ENCODE measurements at regions not wholly inside any gene's neighbourhood (a gene's known extent, or its start where the extent isn't known, plus 50 kb on each side); places are given as distances from the start of the nearest gene placed in this dataset.

- peaks cover 28% of the 10 kb centered on the region for H3K4me1 ChIP-seq (ENCODE audit: control insufficient read depth, low read length)
- H4K20me1 ChIP-seq (ENCODE audit: control insufficient read depth, insufficient read depth, low read depth, low read length) = no peaks in the 10 kb centered on the region
- H3F3A ChIP-seq (ENCODE audit: control insufficient read depth, insufficient read depth) = no peaks in the 10 kb centered on the region
- H3K36me3 ChIP-seq (ENCODE audit: control insufficient read depth, low read length) = no peaks in the 10 kb centered on the region
- no peaks in the 10 kb centered on the region for H3K9me2 ChIP-seq (replicated peaks; ENCODE audit: control insufficient read depth, low read length)
- peak overlapping the region; percentile 41 for H3K27ac ChIP-seq (ENCODE audit: low read depth, low read length)
- TF ChIP-seq CTCF (IDR thresholded peaks at IDR 0.05; ENCODE audit: low read depth, low read length, poor library complexity, severe bottlenecking) (no peak), EZH2phosphoT487 (IDR thresholded peaks at IDR 0.05; ENCODE audit: borderline replicate concordance, low read length) (no peak)
- no peaks in the 10 kb centered on the region for H3K9me3 ChIP-seq (ENCODE audit: control insufficient read depth, insufficient read depth, low read length)
- no peaks in the 10 kb centered on the region for H3K79me2 ChIP-seq (ENCODE audit: control insufficient read depth, low read length)
- no peaks in the 10 kb centered on the region for H3K27me3 ChIP-seq (ENCODE audit: control insufficient read depth, low read length)
- H3K4me2 ChIP-seq (ENCODE audit: low read length) = peak overlapping the region; percentile 52
- peak overlapping the region; percentile 48 for H3K4me3 ChIP-seq (ENCODE audit: low read length)
These were observed 71.0 kb downstream of the ARL4C start for GRCh38 chr2:234425639-234426603.

- no peaks in the 10 kb centered on the region for H3K27me3 ChIP-seq (ENCODE audit: control insufficient read depth, low read length)
- H3K27ac ChIP-seq (ENCODE audit: low read depth, low read length) = no peak overlapping the region
- H3K4me2 ChIP-seq (ENCODE audit: low read length) = no peak overlapping the region
These were observed 73.0 kb downstream of the ARL4C start for GRCh38 chr2:234423884-234424283.

GRCh38 chr2:234422981-234423431 is 73.9 kb downstream of the ARL4C start:
- no peaks in the 10 kb centered on the region for H3K79me2 ChIP-seq (ENCODE audit: control insufficient read depth, low read length)
- no peak overlapping the region for H3K4me3 ChIP-seq (ENCODE audit: low read length)
- H3K4me1 ChIP-seq (ENCODE audit: control insufficient read depth, low read length) = peaks cover 28% of the 10 kb centered on the region
- H3F3A ChIP-seq (ENCODE audit: control insufficient read depth, insufficient read depth) = no peaks in the 10 kb centered on the region
- H3K27me3 ChIP-seq (ENCODE audit: control insufficient read depth, low read length) = no peaks in the 10 kb centered on the region
- no peak overlapping the region for H3K4me2 ChIP-seq (ENCODE audit: low read length)
- TF ChIP-seq CTCF (IDR thresholded peaks at IDR 0.05; ENCODE audit: low read depth, low read length, poor library complexity, severe bottlenecking) (no peak), EZH2phosphoT487 (IDR thresholded peaks at IDR 0.05; ENCODE audit: borderline replicate concordance, low read length) (no peak)
- H3K36me3 ChIP-seq (ENCODE audit: control insufficient read depth, low read length) = no peaks in the 10 kb centered on the region
- H3K27ac ChIP-seq (ENCODE audit: low read depth, low read length) = no peak overlapping the region
- H3K9me2 ChIP-seq (replicated peaks; ENCODE audit: control insufficient read depth, low read length) = no peaks in the 10 kb centered on the region
- H4K20me1 ChIP-seq (ENCODE audit: control insufficient read depth, insufficient read depth, low read depth, low read length) = no peaks in the 10 kb centered on the region
- no peaks in the 10 kb centered on the region for H3K9me3 ChIP-seq (ENCODE audit: control insufficient read depth, insufficient read depth, low read length)

More at GRCh38 chr2:234423884-234424283, 73.0 kb downstream of the ARL4C start:
- Histone ChIP-seq H3K36me3 (ENCODE audit: control insufficient read depth, low read length) (no peaks in the 10 kb centered on the region), H3K9me2 (replicated peaks; ENCODE audit: control insufficient read depth, low read length) (no peaks in the 10 kb centered on the region), H3K4me3 (ENCODE audit: low read length) (no peak overlapping the region), H3K79me2 (ENCODE audit: control insufficient read depth, low read length) (no peaks in the 10 kb centered on the region), H3F3A (ENCODE audit: control insufficient read depth, insufficient read depth) (no peaks in the 10 kb centered on the region), H3K9me3 (ENCODE audit: control insufficient read depth, insufficient read depth, low read length) (no peaks in the 10 kb centered on the region), H3K4me1 (ENCODE audit: control insufficient read depth, low read length) (peaks cover 28% of the 10 kb centered on the region), H4K20me1 (ENCODE audit: control insufficient read depth, insufficient read depth, low read depth, low read length) (no peaks in the 10 kb centered on the region)
- TF ChIP-seq EZH2phosphoT487 (IDR thresholded peaks at IDR 0.05; ENCODE audit: borderline replicate concordance, low read length) (no peak), CTCF (IDR thresholded peaks at IDR 0.05; ENCODE audit: low read depth, low read length, poor library complexity, severe bottlenecking) (no peak)
